Neural cell (in vitro differentiated cells): ENCODE measurements at regions not wholly inside any gene's neighbourhood (a gene's known extent, or its start where the extent isn't known, plus 50 kb on each side); places are given as distances from the start of the nearest gene placed in this dataset.

Experiments
- H2AFZ ChIP-seq: fragments of 200-600, 300-800 bp; sonication (generic), shearing (Covaris generic); 2 replicates; pipeline ENCODE4 v1.6.0; 2014; ENCODE audit warnings: low read depth, mild to moderate bottlenecking, antibody characterized with exemption, low read length, moderate library complexity
- H3F3A ChIP-seq: fragments of 200-600 bp; shearing (Covaris generic); 2 replicates; pipeline ENCODE4 v1.6.1; 2016; ENCODE audit warnings: mild to moderate bottlenecking, moderate library complexity, mixed read lengths, antibody characterized with exemption, low read length; ENCODE audit not compliant: insufficient read depth, poor library complexity, severe bottlenecking
- H3K27ac ChIP-seq: fragments of 200-600, 300-800 bp; sonication (generic), shearing (Covaris generic); 2 replicates; pipeline ENCODE4 v1.5.1; 2014; ENCODE audit warnings: mild to moderate bottlenecking, low read length, moderate library complexity
- H3K27me3 ChIP-seq: fragments of 300-800, 200-600 bp; sonication (generic), shearing (Covaris generic); 2 replicates; pipeline ENCODE4 v1.6.0; 2014; ENCODE audit warnings: mild to moderate bottlenecking, low read depth, low read length, moderate library complexity; ENCODE audit not compliant: insufficient read depth
- H3K36me3 ChIP-seq: fragments of 300-800, 200-600 bp; sonication (generic), shearing (Covaris generic); 2 replicates; pipeline ENCODE4 v1.5.1; 2014; ENCODE audit warnings: mild to moderate bottlenecking, antibody characterized with exemption, low read length, moderate library complexity; ENCODE audit not compliant: insufficient read depth
- H3K4me2 ChIP-seq: fragments of 300-800, 200-600 bp; sonication (generic), shearing (Covaris generic); 2 replicates; pipeline ENCODE4 v1.6.0; 2014; ENCODE audit warnings: mild to moderate bottlenecking, low read length
- H3K4me3 ChIP-seq: fragments of 300-800, 200-600 bp; sonication (generic), shearing (Covaris generic); 2 replicates; pipeline ENCODE4 v1.5.1; 2014; ENCODE audit warnings: mild to moderate bottlenecking, low read length, moderate library complexity
- H3K79me2 ChIP-seq: fragments of 200-600 bp; shearing (Covaris generic); replicated peaks from 2 replicates; pipeline ENCODE4 v1.6.0; 2014; ENCODE audit warnings: mild to moderate bottlenecking, low read length, moderate library complexity; ENCODE audit not compliant: insufficient read depth
- H3K9ac ChIP-seq: fragments of 300-800, 200-600 bp; sonication (generic), shearing (Covaris generic); 2 replicates; pipeline ENCODE4 v1.6.1; 2016; ENCODE audit warnings: mild to moderate bottlenecking, low read length, mixed read lengths
- H3K9me2 ChIP-seq: fragments of 200-600 bp; shearing (Covaris generic); 2 replicates; pipeline ENCODE4 v1.6.1; 2016; ENCODE audit warnings: mild to moderate bottlenecking, low read length, mixed read lengths; ENCODE audit not compliant: insufficient read depth
- H3K9me3 ChIP-seq: fragments of 200-600, 300-800 bp; sonication (generic), shearing (Covaris generic); 2 replicates; pipeline ENCODE4 v1.6.1; 2016; ENCODE audit warnings: mild to moderate bottlenecking, mixed run types, low read length, moderate library complexity, mixed read lengths
- H4K20me1 ChIP-seq: fragments of 200-600 bp; shearing (Covaris generic); 2 replicates; pipeline ENCODE4 v1.6.1; 2016; ENCODE audit warnings: mild to moderate bottlenecking, mixed run types; ENCODE audit not compliant: insufficient read depth
- EP300 ChIP-seq: fragments of 450-650 bp; conservative IDR thresholded peaks from 2 replicates; pipeline ENCODE4 v1.6.1; 2014; ENCODE audit warnings: antibody characterized with exemption, mild to moderate bottlenecking, moderate library complexity; ENCODE audit not compliant: poor library complexity, severe bottlenecking
- EZH2 ChIP-seq: fragments of 200-600, 300-800 bp; shearing (Covaris generic), sonication (generic); IDR thresholded peaks from 2 replicates; pipeline ENCODE4 v1.6.1; 2014; ENCODE audit warnings: antibody characterized with exemption, low read length, borderline replicate concordance, mild to moderate bottlenecking; ENCODE audit not compliant: insufficient read depth, poor library complexity, severe bottlenecking
- MXI1 ChIP-seq: fragments of 450-650 bp; conservative IDR thresholded peaks from 2 replicates; pipeline ENCODE4 v1.6.1; 2014; ENCODE audit warnings: antibody characterized with exemption, mild to moderate bottlenecking; ENCODE audit not compliant: poor library complexity, severe bottlenecking
- POLR2AphosphoS5 ChIP-seq: IDR thresholded peaks from 2 replicates; pipeline ENCODE4 v1.6.1; 2012
- RAD21 ChIP-seq: fragments of 450-650 bp; conservative IDR thresholded peaks from 2 replicates; pipeline ENCODE4 v1.6.1; 2014; ENCODE audit warnings: antibody characterized with exemption, mild to moderate bottlenecking, moderate library complexity
- SMC3 ChIP-seq: fragments of 450-650 bp; conservative IDR thresholded peaks from 2 replicates; pipeline ENCODE4 v1.6.1; 2014; ENCODE audit warnings: antibody characterized with exemption, mild to moderate bottlenecking, moderate library complexity; ENCODE audit not compliant: poor library complexity
- TAF1 ChIP-seq: IDR thresholded peaks from 2 replicates; pipeline ENCODE4 v1.6.1; 2012; ENCODE audit warnings: low read depth
- TF ChIP-seq, protein P1 (sequence below): fragments of 450-650 bp; IDR thresholded peaks from 2 replicates; pipeline ENCODE4 v1.5.1; 2014; ENCODE audit warnings: antibody characterized with exemption, mild to moderate bottlenecking, moderate library complexity; ENCODE audit not compliant: poor library complexity, severe bottlenecking
- TF ChIP-seq, protein P2 (sequence below): IDR thresholded peaks from 2 replicates; pipeline ENCODE4 v1.6.1; 2012; ENCODE audit warnings: borderline replicate concordance

DNA sequence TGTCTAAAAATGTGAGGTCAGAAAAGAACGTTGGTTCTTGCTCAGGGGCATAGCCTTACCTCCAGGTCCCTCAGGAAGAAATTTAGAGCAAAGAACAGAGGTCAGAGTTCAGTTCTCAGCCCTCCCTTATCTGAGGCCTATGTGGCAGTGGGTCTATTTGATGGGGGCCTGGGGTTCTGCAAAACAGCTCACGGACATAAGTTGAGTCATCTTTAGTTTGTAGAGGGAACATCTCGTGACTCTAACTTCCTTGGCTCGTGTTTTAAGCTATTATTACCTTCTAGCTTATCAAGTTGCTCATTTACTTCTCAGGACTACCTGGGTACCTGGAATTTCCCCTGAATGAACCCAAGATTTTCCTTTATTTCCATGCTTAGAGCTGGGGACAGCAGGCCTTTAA, 91.3 kb upstream of the AMOTL1 start:
- Histone ChIP-seq H3K36me3 (no peaks in the 10 kb centered on the region), H3K4me3 (no peak overlapping the region), H3K27me3 (no peaks in the 10 kb centered on the region), H3K9ac (no peak overlapping the region), H3F3A (no peaks in the 10 kb centered on the region), H3K9me2 (no peaks in the 10 kb centered on the region), H4K20me1 (no peaks in the 10 kb centered on the region), H3K4me2 (no peak overlapping the region), H3K79me2 (no peaks in the 10 kb centered on the region), H3K27ac (no peak overlapping the region), H2AFZ (no peak overlapping the region), H3K9me3 (no peaks in the 10 kb centered on the region)
- no peak for TF ChIP-seq POLR2AphosphoS5

DNA sequence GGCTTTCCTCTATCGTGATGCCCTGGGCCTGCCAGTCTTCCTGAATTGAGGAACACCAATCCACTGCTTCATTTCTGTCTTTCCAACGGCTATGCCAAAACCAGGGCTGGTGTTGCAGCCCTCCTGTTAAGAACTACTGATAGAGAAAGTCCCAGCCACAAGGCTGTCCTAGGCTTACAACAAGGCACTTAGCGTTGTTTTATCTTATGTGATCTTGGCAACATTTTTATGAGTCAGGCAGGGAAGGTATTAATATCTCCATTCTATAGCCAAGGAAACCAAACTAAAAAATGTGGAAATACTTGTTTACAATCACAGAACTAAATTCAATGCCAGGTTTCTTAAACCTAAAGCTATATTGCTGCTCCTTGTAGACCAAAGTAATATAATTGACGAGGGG, 89.9 kb upstream of the AMOTL1 start:
- H2AFZ ChIP-seq = no peak overlapping the region
- H3K27me3 ChIP-seq = no peaks in the 10 kb centered on the region
- no peaks in the 10 kb centered on the region for H4K20me1 ChIP-seq
- no peak overlapping the region for H3K9ac ChIP-seq
- no peak overlapping the region for H3K4me2 ChIP-seq
- no peaks in the 10 kb centered on the region for H3K36me3 ChIP-seq
- no peaks in the 10 kb centered on the region for H3K9me2 ChIP-seq
- no peaks in the 10 kb centered on the region for H3F3A ChIP-seq
- H3K9me3 ChIP-seq = no peaks in the 10 kb centered on the region
- no peak overlapping the region for H3K4me3 ChIP-seq
- TF ChIP-seq, protein P1, sequence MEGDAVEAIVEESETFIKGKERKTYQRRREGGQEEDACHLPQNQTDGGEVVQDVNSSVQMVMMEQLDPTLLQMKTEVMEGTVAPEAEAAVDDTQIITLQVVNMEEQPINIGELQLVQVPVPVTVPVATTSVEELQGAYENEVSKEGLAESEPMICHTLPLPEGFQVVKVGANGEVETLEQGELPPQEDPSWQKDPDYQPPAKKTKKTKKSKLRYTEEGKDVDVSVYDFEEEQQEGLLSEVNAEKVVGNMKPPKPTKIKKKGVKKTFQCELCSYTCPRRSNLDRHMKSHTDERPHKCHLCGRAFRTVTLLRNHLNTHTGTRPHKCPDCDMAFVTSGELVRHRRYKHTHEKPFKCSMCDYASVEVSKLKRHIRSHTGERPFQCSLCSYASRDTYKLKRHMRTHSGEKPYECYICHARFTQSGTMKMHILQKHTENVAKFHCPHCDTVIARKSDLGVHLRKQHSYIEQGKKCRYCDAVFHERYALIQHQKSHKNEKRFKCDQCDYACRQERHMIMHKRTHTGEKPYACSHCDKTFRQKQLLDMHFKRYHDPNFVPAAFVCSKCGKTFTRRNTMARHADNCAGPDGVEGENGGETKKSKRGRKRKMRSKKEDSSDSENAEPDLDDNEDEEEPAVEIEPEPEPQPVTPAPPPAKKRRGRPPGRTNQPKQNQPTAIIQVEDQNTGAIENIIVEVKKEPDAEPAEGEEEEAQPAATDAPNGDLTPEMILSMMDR = no peak
- TF ChIP-seq EZH2 (no peak), SMC3 (no peak), MXI1 (no peak), POLR2AphosphoS5 (no peak), TAF1 (no peak), EP300 (no peak), RAD21 (no peak)
- TF ChIP-seq, protein P2, sequence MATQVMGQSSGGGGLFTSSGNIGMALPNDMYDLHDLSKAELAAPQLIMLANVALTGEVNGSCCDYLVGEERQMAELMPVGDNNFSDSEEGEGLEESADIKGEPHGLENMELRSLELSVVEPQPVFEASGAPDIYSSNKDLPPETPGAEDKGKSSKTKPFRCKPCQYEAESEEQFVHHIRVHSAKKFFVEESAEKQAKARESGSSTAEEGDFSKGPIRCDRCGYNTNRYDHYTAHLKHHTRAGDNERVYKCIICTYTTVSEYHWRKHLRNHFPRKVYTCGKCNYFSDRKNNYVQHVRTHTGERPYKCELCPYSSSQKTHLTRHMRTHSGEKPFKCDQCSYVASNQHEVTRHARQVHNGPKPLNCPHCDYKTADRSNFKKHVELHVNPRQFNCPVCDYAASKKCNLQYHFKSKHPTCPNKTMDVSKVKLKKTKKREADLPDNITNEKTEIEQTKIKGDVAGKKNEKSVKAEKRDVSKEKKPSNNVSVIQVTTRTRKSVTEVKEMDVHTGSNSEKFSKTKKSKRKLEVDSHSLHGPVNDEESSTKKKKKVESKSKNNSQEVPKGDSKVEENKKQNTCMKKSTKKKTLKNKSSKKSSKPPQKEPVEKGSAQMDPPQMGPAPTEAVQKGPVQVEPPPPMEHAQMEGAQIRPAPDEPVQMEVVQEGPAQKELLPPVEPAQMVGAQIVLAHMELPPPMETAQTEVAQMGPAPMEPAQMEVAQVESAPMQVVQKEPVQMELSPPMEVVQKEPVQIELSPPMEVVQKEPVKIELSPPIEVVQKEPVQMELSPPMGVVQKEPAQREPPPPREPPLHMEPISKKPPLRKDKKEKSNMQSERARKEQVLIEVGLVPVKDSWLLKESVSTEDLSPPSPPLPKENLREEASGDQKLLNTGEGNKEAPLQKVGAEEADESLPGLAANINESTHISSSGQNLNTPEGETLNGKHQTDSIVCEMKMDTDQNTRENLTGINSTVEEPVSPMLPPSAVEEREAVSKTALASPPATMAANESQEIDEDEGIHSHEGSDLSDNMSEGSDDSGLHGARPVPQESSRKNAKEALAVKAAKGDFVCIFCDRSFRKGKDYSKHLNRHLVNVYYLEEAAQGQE = no peak
- no peaks in the 10 kb centered on the region for H3K79me2 ChIP-seq
- H3K27ac ChIP-seq = no peak overlapping the region

DNA sequence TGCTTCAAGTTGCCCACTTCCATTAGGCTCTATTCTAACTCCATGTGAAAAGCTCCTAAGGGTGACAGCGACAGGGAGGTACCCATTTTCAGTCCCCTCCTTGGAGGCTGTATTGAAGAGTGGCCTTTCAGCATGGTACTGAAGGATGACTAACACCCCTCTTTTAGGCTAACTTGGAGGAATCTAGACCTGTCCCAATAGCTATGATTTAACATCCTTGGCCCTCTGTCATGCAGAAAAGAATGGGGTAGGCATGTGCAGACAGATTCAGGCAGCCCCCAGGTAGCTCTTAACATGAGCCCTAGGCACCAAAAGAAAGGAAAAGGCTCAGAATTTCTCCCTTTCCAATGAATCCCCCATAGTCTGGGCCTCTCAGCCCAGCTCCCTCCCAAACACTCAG, 89.3 kb upstream of the AMOTL1 start:
- no peak overlapping the region for H2AFZ ChIP-seq
- TF ChIP-seq MXI1 (no peak), EP300 (no peak), POLR2AphosphoS5 (no peak), TAF1 (no peak), RAD21 (no peak), SMC3 (no peak), EZH2 (no peak)
- TF ChIP-seq, protein P1 = no peak
- TF ChIP-seq, protein P2 = no peak
- no peak overlapping the region for H3K27ac ChIP-seq
- H3K79me2 ChIP-seq = no peaks in the 10 kb centered on the region
- no peaks in the 10 kb centered on the region for H3K9me2 ChIP-seq
- no peak overlapping the region for H3K4me2 ChIP-seq
- no peaks in the 10 kb centered on the region for H3K36me3 ChIP-seq
- no peaks in the 10 kb centered on the region for H3F3A ChIP-seq
- no peak overlapping the region for H3K4me3 ChIP-seq
- H3K27me3 ChIP-seq = no peaks in the 10 kb centered on the region
- H3K9me3 ChIP-seq = no peaks in the 10 kb centered on the region
- H4K20me1 ChIP-seq = no peaks in the 10 kb centered on the region
- H3K9ac ChIP-seq = no peak overlapping the region
